Panc1 (cell line): ENCODE measurements at regions not wholly inside any gene's neighbourhood (a gene's known extent, or its start where the extent isn't known, plus 50 kb on each side); places are given as distances from the start of the nearest gene placed in this dataset.

Experiments
- CTCF ChIP-seq: fragments of 450-650 bp; IDR thresholded peaks from 2 replicates; pipeline ENCODE4 v1.5.1; 2017; ENCODE audit warnings: mild to moderate bottlenecking
- POLR2AphosphoS5 ChIP-seq: IDR thresholded peaks from 2 replicates; pipeline ENCODE4 v1.6.1; 2012; ENCODE audit warnings: mild to moderate bottlenecking, low read depth, low read length, moderate library complexity
- REST ChIP-seq, 2 experiments: IDR thresholded peaks; 2 replicates each; pipeline ENCODE4 v1.6.1; 2011 to 2012; ENCODE audit warnings: low read depth in 2 of 2, control low read depth in 1 of 2, low read length in 1 of 2, mild to moderate bottlenecking in 1 of 2, moderate library complexity in 1 of 2; ENCODE audit not compliant: insufficient read depth in 1 of 2
- SIN3A ChIP-seq: IDR thresholded peaks from 2 replicates; pipeline ENCODE4 v1.6.1; 2012; ENCODE audit warnings: low read depth, mild to moderate bottlenecking, low read length, moderate library complexity, borderline replicate concordance; ENCODE audit not compliant: insufficient read depth

- TF ChIP-seq CTCF (no peak), POLR2AphosphoS5 (no peak), REST (IDR thresholded peaks at IDR 0.05; ENCODE audit: insufficient read depth in 1 of 2, low read depth in 2 of 2, low read length in 1 of 2) (no peak), SIN3A (no peak)
Observed at GRCh38 chr21:16866851-16867250, 646.0 kb upstream of the CXADR start.
